Panc1 (cell line): ENCODE measurements at regions not wholly inside any gene's neighbourhood (a gene's known extent, or its start where the extent isn't known, plus 50 kb on each side); places are given as distances from the start of the nearest gene placed in this dataset.

Experiments
- ATAC-seq: fragments of 200-7000 bp; cut with Tn5 transposase; 2 replicates; pipeline ENCODE4 v1.9.1; 2020; ENCODE audit warnings: mild to moderate bottlenecking, moderate library complexity
- BruUV-seq: library from RNA; stranded (reverse); fragments of 400-500 nt; replicated peaks from 2 replicates; lab custom pipeline; 2021; lab: Mats Ljungman, UMichigan
- CTCF ChIA-PET: fragments of 300-600 bp; sonication (Branson Sonifier 250); formaldehyde crosslinking; loops from one replicate; lab custom pipeline; 2022; ENCODE audit warnings: antibody characterized with exemption; lab: Charles Lee
- POLR2A ChIA-PET: fragments of 300-600 bp; sonication (Branson Sonifier 250); formaldehyde crosslinking; loops from one replicate; lab custom pipeline; 2022; ENCODE audit warnings: antibody characterized with exemption; lab: Charles Lee
- DNase-seq: peaks from one replicate; pipeline ENCODE4 v3.0.0-alpha.2; 2010; ENCODE audit warnings: low read depth, low spot score
- H3K27ac ChIP-seq: 2 replicates; pipeline ENCODE4 v1.5.1; 2011; ENCODE audit warnings: mild to moderate bottlenecking, low read length, inconsistent platforms
- H3K27me3 ChIP-seq: fragments of 200-500 bp; sonication (Bioruptor generic); 2 replicates; pipeline ENCODE4 v1.6.0; 2014; ENCODE audit warnings: low read length, inconsistent platforms; ENCODE audit not compliant: control insufficient read depth, insufficient read depth
- H3K36me3 ChIP-seq: fragments of 200-500 bp; sonication (Bioruptor generic); 2 replicates; pipeline ENCODE4 v1.5.1; 2014; ENCODE audit warnings: inconsistent platforms, mild to moderate bottlenecking, low read length, moderate library complexity; ENCODE audit not compliant: control insufficient read depth, insufficient read depth
- H3K4me1 ChIP-seq: 2 replicates; pipeline ENCODE4 v1.5.1; 2011; ENCODE audit warnings: inconsistent platforms, mild to moderate bottlenecking, low read length, moderate library complexity; ENCODE audit not compliant: control insufficient read depth, insufficient read depth
- H3K4me3 ChIP-seq, 2 experiments: 2 replicates each; pipeline ENCODE4 v1.5.1; 2011 to 2012; ENCODE audit warnings: low read depth in 2 of 2, low read length in 2 of 2, mild to moderate bottlenecking in 2 of 2, inconsistent platforms in 1 of 2, moderate library complexity in 1 of 2
- H3K9me3 ChIP-seq: fragments of 200-500 bp; sonication (Bioruptor generic); 2 replicates; pipeline ENCODE4 v1.5.1; 2014; ENCODE audit warnings: low read depth, mild to moderate bottlenecking, inconsistent platforms, low read length, moderate library complexity; ENCODE audit not compliant: control insufficient read depth, insufficient read depth
- POLR2AphosphoS5 ChIP-seq: IDR thresholded peaks from 2 replicates; pipeline ENCODE4 v1.6.1; 2012; ENCODE audit warnings: mild to moderate bottlenecking, low read depth, low read length, moderate library complexity
- SIN3A ChIP-seq: IDR thresholded peaks from 2 replicates; pipeline ENCODE4 v1.6.1; 2012; ENCODE audit warnings: low read depth, mild to moderate bottlenecking, low read length, moderate library complexity, borderline replicate concordance; ENCODE audit not compliant: insufficient read depth
- TCF7L2 ChIP-seq: IDR thresholded peaks from 2 replicates; pipeline ENCODE4 v1.6.1; 2011; ENCODE audit warnings: mild to moderate bottlenecking, low read depth, low read length, inconsistent platforms
- in situ Hi-C: cut with HindIII; loops from 2 replicates; pipeline ENCODE4 v1.10.0; 2016; ENCODE audit warnings: low sequenced_read_pairs, low pct_unique_long_range_greater_than_20kb
- intact Hi-C: fragments of 100-400 bp; cut with micrococcal nuclease; formaldehyde crosslinking; loops from one replicate; pipeline ENCODE4 v1.10.0; 2022; ENCODE audit not compliant: unreplicated experiment
- TF ChIP-seq, protein P1 (sequence below), 2 experiments: IDR thresholded peaks; 2 replicates each; pipeline ENCODE4 v1.6.1; 2011 to 2012; ENCODE audit warnings: low read depth in 2 of 2, control low read depth in 1 of 2, low read length in 1 of 2, mild to moderate bottlenecking in 1 of 2, moderate library complexity in 1 of 2; ENCODE audit not compliant: insufficient read depth in 1 of 2
- TF ChIP-seq, protein P2 (sequence below): fragments of 450-650 bp; IDR thresholded peaks from 2 replicates; pipeline ENCODE4 v1.5.1; 2017; ENCODE audit warnings: mild to moderate bottlenecking

DNA sequence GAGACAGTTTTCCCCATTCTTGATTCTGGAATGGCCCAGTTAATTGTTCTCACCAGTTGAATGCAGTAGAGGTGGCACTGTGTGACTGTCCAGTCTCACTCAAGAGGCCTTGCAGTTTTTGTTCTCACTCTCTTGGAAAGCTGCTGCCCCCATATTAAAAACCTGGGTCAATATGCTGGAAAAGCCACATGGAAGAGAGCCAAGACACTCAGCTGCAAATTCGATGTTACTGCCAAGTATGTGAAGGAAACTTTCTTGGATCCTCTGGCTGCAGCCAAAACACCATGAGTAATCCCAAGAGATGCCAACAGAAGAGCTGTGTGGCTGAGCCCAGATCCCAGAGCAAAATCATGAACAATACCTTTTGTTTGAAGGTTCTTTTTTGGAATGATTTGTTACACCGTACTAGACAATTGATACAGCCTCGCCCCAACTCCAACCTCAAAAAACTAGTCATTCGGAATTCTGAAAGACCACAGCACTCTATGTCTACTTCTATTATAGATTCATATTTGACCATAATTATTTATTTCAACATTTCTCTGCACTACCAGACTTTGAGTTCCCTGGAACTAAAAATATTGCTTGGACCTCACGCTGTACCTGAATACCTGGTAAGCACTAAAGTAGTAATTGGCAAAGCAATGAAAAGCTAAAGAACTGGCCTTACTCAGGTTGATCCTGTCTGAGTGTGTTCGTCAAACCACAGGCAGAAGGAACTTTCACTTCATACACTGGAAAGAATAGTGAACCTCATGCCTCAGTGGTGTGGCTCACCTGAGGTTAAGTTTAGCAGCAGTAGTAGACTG is 378.8 kb downstream of the ETS1 start:
- H3K9me3 ChIP-seq: peaks cover 27% of the 10 kb centered on the region; the same call in 1 of the 2 replicates
- CTCF ChIA-PET: interaction anchor here (0.6 kb wide), 1 partner anchor 420 kb away, joined by 3 read pairs; no protein-coding TSS in a partner anchor
- H3K4me3 ChIP-seq: no peak overlapping the region
- in situ Hi-C loops: no loop called here
- POLR2A ChIA-PET: no interaction called here
- BruUV-seq: no TSS peak
- peak; percentile 62 for ATAC-seq
- TF ChIP-seq, protein P1, sequence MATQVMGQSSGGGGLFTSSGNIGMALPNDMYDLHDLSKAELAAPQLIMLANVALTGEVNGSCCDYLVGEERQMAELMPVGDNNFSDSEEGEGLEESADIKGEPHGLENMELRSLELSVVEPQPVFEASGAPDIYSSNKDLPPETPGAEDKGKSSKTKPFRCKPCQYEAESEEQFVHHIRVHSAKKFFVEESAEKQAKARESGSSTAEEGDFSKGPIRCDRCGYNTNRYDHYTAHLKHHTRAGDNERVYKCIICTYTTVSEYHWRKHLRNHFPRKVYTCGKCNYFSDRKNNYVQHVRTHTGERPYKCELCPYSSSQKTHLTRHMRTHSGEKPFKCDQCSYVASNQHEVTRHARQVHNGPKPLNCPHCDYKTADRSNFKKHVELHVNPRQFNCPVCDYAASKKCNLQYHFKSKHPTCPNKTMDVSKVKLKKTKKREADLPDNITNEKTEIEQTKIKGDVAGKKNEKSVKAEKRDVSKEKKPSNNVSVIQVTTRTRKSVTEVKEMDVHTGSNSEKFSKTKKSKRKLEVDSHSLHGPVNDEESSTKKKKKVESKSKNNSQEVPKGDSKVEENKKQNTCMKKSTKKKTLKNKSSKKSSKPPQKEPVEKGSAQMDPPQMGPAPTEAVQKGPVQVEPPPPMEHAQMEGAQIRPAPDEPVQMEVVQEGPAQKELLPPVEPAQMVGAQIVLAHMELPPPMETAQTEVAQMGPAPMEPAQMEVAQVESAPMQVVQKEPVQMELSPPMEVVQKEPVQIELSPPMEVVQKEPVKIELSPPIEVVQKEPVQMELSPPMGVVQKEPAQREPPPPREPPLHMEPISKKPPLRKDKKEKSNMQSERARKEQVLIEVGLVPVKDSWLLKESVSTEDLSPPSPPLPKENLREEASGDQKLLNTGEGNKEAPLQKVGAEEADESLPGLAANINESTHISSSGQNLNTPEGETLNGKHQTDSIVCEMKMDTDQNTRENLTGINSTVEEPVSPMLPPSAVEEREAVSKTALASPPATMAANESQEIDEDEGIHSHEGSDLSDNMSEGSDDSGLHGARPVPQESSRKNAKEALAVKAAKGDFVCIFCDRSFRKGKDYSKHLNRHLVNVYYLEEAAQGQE (IDR thresholded peaks at IDR 0.05; ENCODE audit: insufficient read depth in 1 of 2, low read depth in 2 of 2, low read length in 1 of 2): no peak
- TF ChIP-seq POLR2AphosphoS5: no peak
- TF ChIP-seq SIN3A: no peak
- no peak for TF ChIP-seq TCF7L2
- TF ChIP-seq, protein P2, sequence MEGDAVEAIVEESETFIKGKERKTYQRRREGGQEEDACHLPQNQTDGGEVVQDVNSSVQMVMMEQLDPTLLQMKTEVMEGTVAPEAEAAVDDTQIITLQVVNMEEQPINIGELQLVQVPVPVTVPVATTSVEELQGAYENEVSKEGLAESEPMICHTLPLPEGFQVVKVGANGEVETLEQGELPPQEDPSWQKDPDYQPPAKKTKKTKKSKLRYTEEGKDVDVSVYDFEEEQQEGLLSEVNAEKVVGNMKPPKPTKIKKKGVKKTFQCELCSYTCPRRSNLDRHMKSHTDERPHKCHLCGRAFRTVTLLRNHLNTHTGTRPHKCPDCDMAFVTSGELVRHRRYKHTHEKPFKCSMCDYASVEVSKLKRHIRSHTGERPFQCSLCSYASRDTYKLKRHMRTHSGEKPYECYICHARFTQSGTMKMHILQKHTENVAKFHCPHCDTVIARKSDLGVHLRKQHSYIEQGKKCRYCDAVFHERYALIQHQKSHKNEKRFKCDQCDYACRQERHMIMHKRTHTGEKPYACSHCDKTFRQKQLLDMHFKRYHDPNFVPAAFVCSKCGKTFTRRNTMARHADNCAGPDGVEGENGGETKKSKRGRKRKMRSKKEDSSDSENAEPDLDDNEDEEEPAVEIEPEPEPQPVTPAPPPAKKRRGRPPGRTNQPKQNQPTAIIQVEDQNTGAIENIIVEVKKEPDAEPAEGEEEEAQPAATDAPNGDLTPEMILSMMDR: no peak
- H3K4me1 ChIP-seq: peaks cover 12% of the 10 kb centered on the region
- intact Hi-C loops: no loop called here
- peak overlapping the region; percentile 91 for H3K27ac ChIP-seq
- H3K36me3 ChIP-seq: no peaks in the 10 kb centered on the region
- DNase-seq: no peak
- H3K27me3 ChIP-seq: no peaks in the 10 kb centered on the region

DNA sequence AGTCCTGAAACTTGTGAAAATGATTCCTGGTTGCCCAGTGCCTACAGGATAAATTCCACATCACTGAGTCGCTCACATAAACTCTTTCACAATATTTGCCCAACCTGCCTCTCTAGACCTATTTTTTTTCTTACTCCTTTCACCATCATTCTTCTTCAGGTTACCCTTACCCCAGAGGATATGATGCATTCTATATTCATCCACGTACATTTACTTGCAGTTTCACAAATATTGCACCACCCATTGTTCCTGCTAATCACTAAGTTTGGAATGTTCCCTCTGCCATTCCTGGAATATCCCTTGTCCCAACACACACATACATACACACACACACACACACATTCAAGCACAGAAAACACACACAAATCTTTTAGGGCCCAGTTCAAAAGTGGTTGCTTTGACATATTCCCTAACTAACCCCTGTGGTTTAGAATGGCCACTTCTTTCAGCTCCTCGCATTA is 379.5 kb downstream of the ETS1 start:
- intact Hi-C loops (no loop called here), in situ Hi-C loops (no loop called here)
- Histone ChIP-seq H3K9me3 (peaks cover 25% of the 10 kb centered on the region; the same call in 1 of the 2 replicates), H3K27ac (peak overlapping the region; percentile 91), H3K4me1 (peaks cover 12% of the 10 kb centered on the region), H3K27me3 (no peaks in the 10 kb centered on the region), H3K36me3 (no peaks in the 10 kb centered on the region), H3K4me3 (no peak overlapping the region)
- ATAC-seq (peak; percentile 78), DNase-seq (peak; percentile 97)
- POLR2A ChIA-PET: no interaction called here
- no TSS peak for BruUV-seq
- TF ChIP-seq TCF7L2 (peak; percentile 39; the same call in 1 of the 2 replicates), SIN3A (no peak)
- TF ChIP-seq, protein P1 (IDR thresholded peaks at IDR 0.05; ENCODE audit: insufficient read depth in 1 of 2, low read depth in 2 of 2, low read length in 1 of 2): 0 out of 4 replicates have a peak, but pooled peaks of 1 of the 2 experiments have one; percentile 19
- CTCF ChIA-PET: interaction anchor here (0.6 kb wide), 1 partner anchor 420 kb away, joined by 3 read pairs; no protein-coding TSS in a partner anchor
